T-helper 17 cell (primary cell): ENCODE measurements at regions not wholly inside any gene's neighbourhood (a gene's known extent, or its start where the extent isn't known, plus 50 kb on each side); places are given as distances from the start of the nearest gene placed in this dataset.

ENCODE experiments used
- ATAC-seq: fragments of 150-1000 bp; cut with Tn5 transposase; 2 replicates; pipeline ENCODE4 v1.10.0; 2021; ENCODE audit warnings: mild to moderate bottlenecking, moderate library complexity
- DNase-seq, 3 donors: peaks; one replicate each; pipeline versions ENCODE4 v3.0.0 to v3.0.0-alpha.2; 2020 to 2021
- H3K9me3 ChIP-seq: one replicate; pipeline ENCODE4 v1.7.0; 2013; ENCODE audit warnings: low read length, mild to moderate bottlenecking; ENCODE audit not compliant: control insufficient read depth, poor library complexity, severe bottlenecking
- H3K27ac Mint-ChIP-seq: one replicate; pipeline ENCODE4 v1.8.0; 2022; ENCODE audit warnings: mild to moderate bottlenecking, moderate library complexity, mixed read lengths
- H3K27me3 Mint-ChIP-seq: one replicate; pipeline ENCODE4 v1.8.0; 2022; ENCODE audit warnings: mixed read lengths
- H3K36me3 Mint-ChIP-seq: one replicate; pipeline ENCODE4 v1.8.0; 2022; ENCODE audit warnings: low read depth, mixed read lengths
- H3K4me1 Mint-ChIP-seq: one replicate; pipeline ENCODE4 v1.8.0; 2022; ENCODE audit warnings: mild to moderate bottlenecking, mixed read lengths
- H3K4me3 Mint-ChIP-seq: one replicate; pipeline ENCODE4 v1.8.0; 2022; ENCODE audit warnings: mild to moderate bottlenecking, moderate library complexity, mixed read lengths

GRCh38 chrX:10755439-10756334 lies 135.3 kb upstream of the MID1 start:
- Mint-ChIP-seq H3K4me3 (no peak overlapping the region), H3K27me3 (no peaks in the 10 kb centered on the region), H3K36me3 (no peaks in the 10 kb centered on the region), H3K27ac (no peak overlapping the region), H3K4me1 (no peaks in the 10 kb centered on the region)
- H3K9me3 ChIP-seq, result no peaks in the 10 kb centered on the region
- DNase-seq (no peak), ATAC-seq (no peak)

GRCh38 chrX:10756441-10756840 lies 136.1 kb upstream of the MID1 start:
- H3K27ac Mint-ChIP-seq, result no peak overlapping the region
- no peaks in the 10 kb centered on the region for H3K36me3 Mint-ChIP-seq
- ATAC-seq, result no peak

DNA sequence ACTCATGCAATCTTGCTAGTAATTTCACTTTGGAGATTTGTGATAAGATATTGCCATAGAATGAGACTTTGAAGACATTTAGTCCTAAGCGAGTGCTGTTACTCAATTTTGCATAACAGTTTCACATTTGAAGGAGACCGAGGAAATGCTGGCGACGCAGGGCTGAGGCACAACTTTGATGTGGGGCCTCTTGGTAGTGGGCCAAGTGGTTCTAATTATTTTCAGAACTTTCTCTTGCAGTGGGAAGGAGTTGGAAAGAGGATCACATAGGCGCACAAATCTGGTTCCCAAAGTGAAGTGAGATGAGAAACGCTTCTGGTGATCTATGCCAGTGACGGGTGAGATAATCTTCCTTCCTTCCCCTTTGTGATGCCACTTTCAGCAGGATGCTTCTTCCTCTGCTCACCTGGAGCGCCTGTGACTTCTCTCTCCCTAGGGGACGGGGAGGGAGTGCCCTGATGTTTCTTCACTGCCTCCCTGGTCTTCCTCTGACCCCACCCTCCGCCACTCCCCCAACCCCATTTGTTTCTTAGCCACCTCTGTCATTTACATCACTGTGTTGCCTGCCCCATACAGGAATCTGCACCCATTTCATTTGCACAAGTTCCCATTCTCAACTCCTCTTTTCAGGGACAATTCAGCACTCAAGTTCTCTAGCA lies 138.9 kb upstream of the MID1 start:
- no peaks in the 10 kb centered on the region for H3K4me1 Mint-ChIP-seq
- DNase-seq, result no peak
- H3K9me3 ChIP-seq, result no peaks in the 10 kb centered on the region
- H3K27me3 Mint-ChIP-seq, result no peaks in the 10 kb centered on the region
- no peak overlapping the region for H3K27ac Mint-ChIP-seq
- no peak overlapping the region for H3K4me3 Mint-ChIP-seq
- H3K36me3 Mint-ChIP-seq, result no peaks in the 10 kb centered on the region
- no peak for ATAC-seq

More at GRCh38 chrX:10756441-10756840, 136.1 kb upstream of the MID1 start:
- DNase-seq, result no peak
- Mint-ChIP-seq H3K27me3 (no peaks in the 10 kb centered on the region), H3K4me3 (no peak overlapping the region), H3K4me1 (no peaks in the 10 kb centered on the region)
- no peaks in the 10 kb centered on the region for H3K9me3 ChIP-seq

GRCh38 chrX:10761447-10761846 lies 141.1 kb upstream of the MID1 start:
- H3K4me3 Mint-ChIP-seq, result no peak overlapping the region
- no peaks in the 10 kb centered on the region for H3K4me1 Mint-ChIP-seq
- DNase-seq, result no peak
- H3K9me3 ChIP-seq, result no peaks in the 10 kb centered on the region
- H3K27ac Mint-ChIP-seq, result no peak overlapping the region
- no peaks in the 10 kb centered on the region for H3K27me3 Mint-ChIP-seq
- no peak for ATAC-seq
- H3K36me3 Mint-ChIP-seq, result no peaks in the 10 kb centered on the region

DNA sequence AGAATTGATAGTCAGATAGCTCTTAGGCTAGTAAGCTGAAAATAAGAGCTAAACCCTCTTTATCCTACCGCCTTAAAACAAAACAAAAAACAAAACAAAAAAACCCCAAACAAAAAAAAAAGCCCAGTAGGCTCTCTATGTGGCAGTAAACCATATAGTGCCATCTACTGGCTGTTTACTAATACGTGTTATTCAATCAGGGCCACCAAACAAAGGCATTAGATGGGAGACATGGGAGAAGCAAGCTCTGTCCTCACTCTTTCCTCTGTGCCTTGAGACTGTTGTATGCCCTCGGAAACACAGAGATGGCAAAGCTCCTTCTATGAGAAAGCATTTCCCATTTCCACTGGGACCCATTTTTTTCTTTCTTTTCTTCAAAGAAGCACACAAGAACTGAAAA lies 148.8 kb upstream of the MID1 start:
- no peaks in the 10 kb centered on the region for H3K4me1 Mint-ChIP-seq
- no peak for ATAC-seq

DNA sequence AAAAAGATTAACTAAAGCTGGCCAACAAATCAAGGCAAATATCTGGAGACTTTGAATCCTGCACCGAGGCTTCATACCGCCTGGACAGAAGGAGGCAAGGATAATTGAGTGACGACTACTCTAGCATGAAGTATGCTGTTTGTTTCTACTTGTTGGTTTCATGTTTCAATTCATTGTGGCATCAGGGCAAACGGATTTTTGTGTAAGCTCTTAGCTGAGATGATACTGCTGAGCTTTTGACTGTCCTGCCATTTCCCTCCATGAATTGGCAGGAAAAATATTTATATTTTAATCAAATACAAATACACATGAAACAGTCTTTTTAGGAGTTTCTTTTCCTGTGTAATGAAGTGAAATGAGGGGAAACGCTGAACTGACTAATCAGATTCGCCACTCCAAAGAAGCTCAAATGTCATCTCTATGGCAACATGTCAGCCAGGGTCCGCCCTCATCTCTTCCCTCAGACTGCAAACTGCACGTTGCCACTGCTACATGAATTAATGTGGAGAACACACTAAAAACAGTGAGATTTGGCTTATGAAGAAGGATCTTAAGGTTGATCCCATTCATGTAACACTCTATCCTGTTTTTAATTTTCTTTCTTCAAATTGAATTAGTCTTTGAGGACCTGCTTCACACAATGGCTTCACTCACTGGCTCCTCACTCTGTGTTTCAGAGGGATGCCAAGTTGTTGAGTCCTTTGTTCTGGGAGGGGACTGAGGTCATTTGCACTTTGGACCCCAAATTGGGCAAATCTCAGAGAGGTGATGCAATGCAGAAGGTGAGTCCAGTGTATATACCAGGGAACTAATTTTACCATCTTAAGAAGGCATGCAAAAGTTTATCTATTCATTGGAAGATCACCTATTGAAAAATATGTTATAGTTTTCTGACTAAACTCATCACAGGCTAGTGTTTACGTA lies 149.6 kb upstream of the MID1 start:
- H3K9me3 ChIP-seq, result no peaks in the 10 kb centered on the region
- Mint-ChIP-seq H3K27me3 (no peaks in the 10 kb centered on the region), H3K36me3 (no peaks in the 10 kb centered on the region), H3K4me1 (no peaks in the 10 kb centered on the region), H3K4me3 (no peak overlapping the region), H3K27ac (no peak overlapping the region)
- DNase-seq (no peak), ATAC-seq (no peak)

More for the DNA sequence above, 148.8 kb upstream of the MID1 start:
- Mint-ChIP-seq H3K27me3 (no peaks in the 10 kb centered on the region), H3K27ac (no peak overlapping the region), H3K36me3 (no peaks in the 10 kb centered on the region), H3K4me3 (no peak overlapping the region)
- no peaks in the 10 kb centered on the region for H3K9me3 ChIP-seq
- no peak for DNase-seq

DNA sequence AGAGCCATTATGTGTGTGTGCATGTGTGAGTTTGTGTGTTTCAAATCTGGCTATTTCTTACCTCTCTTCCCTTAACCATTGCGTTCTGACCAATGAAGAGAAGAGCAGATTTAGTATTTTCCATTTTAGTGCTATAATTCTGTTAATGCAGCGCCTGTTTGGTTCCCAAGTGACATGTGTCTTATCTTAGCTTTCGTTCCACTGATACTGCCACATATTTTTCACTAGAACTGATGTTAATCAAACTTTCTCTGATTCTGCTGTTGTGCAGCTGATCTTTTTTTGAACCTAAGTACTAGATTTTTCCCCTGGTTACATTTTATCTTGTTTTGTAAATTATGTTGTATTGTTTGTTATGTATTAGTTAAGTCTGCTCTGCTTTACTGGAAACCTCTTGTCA lies 152.9 kb upstream of the MID1 start:
- Mint-ChIP-seq H3K27ac (peak overlapping the region; percentile 27), H3K36me3 (no peaks in the 10 kb centered on the region), H3K4me1 (no peaks in the 10 kb centered on the region), H3K4me3 (no peak overlapping the region), H3K27me3 (no peaks in the 10 kb centered on the region)
- DNase-seq (no peak), ATAC-seq (no peak)
- H3K9me3 ChIP-seq, result no peaks in the 10 kb centered on the region

DNA sequence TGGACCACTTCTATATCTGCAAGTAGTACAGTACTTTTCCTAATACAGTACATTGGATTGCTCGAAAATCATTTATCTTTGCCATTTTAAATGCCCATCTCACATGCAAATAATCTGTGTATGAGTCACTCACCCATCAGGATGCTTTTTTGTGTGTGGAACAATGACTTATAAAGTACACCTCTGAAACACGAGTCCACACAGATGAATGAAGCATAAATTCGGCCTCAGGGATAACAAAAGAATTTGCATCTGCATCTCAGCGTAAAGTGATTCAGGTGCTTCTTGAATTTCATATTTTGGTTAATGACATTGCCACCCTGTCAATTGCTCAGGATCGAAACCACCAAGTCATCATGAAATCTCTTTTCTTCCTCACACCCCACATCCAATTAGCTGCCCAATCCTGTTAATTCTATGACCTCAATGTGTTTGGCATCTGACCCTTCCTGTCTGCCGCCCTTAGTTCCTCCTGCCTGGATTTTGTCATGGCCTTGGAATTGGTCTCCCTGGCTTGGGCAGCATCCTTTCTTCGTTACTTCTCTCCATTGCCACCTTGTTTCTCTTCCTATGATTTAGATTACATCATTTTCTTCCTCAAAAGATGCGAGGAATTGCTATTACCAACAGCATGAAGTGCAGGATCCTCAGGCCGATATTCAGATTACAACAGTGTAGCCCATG lies 161.6 kb upstream of the MID1 start:
- no peaks in the 10 kb centered on the region for H3K9me3 ChIP-seq
- no peak overlapping the region for H3K4me3 Mint-ChIP-seq
- H3K36me3 Mint-ChIP-seq, result no peaks in the 10 kb centered on the region
- H3K27ac Mint-ChIP-seq, result no peak overlapping the region
- no peaks in the 10 kb centered on the region for H3K4me1 Mint-ChIP-seq
- DNase-seq (no peak), ATAC-seq (no peak)
- no peaks in the 10 kb centered on the region for H3K27me3 Mint-ChIP-seq

GRCh38 chrX:10783451-10783995 lies 163.1 kb upstream of the MID1 start:
- Mint-ChIP-seq H3K27me3 (no peaks in the 10 kb centered on the region), H3K36me3 (no peaks in the 10 kb centered on the region), H3K4me3 (no peak overlapping the region), H3K27ac (no peak overlapping the region), H3K4me1 (no peaks in the 10 kb centered on the region)
- DNase-seq (no peak), ATAC-seq (no peak)
- H3K9me3 ChIP-seq, result no peaks in the 10 kb centered on the region

- Mint-ChIP-seq H3K4me3 (no peak overlapping the region), H3K27ac (no peak overlapping the region), H3K36me3 (no peaks in the 10 kb centered on the region), H3K27me3 (no peaks in the 10 kb centered on the region), H3K4me1 (no peaks in the 10 kb centered on the region)
- DNase-seq (no peak), ATAC-seq (no peak)
- H3K9me3 ChIP-seq, result no peaks in the 10 kb centered on the region
Measured at GRCh38 chrX:10787264-10787663, 166.9 kb upstream of the MID1 start.

DNA sequence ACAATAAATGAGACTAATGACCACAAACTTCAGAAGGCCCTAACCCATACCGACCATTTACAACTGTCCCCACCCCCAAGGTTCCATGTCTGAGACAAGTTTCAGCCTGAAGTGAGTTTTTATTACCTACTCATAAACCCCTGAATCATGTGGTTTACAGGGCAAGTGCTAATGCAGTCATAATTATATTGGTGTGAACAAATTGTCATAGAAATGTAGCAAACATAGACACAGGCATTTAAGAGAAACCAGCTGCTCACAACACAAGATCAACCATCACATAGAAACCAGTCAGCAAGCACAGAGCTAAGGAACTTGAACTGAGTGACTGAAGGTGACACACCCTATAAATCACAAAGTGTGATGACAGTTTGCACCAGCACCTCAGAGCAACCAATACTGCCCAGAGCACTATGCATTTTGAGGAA lies 173.8 kb upstream of the MID1 start:
- no peak for ATAC-seq

DNA sequence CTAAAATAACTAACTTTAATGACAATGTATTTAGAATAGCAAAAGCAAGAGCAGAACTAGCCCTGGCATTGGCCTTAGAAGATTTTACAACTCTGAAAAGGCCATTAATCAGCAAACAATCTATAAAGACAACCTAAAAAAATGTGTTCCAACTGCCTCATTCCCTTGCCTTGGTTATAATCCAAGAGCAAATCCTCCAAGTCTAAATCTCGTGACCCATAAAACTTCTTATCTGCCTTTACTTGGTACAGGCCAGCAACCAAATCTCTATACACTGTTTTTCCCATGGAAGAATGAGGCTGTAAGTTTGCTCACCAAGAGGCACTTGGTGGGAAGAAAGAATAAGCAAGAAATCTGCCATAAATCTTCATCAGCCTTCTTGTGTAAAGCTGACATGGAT lies 175.3 kb upstream of the MID1 start:
- Mint-ChIP-seq H3K4me1 (no peaks in the 10 kb centered on the region), H3K27me3 (no peaks in the 10 kb centered on the region), H3K4me3 (no peak overlapping the region), H3K27ac (no peak overlapping the region), H3K36me3 (no peaks in the 10 kb centered on the region)
- DNase-seq (no peak), ATAC-seq (no peak)
- no peaks in the 10 kb centered on the region for H3K9me3 ChIP-seq

More for the DNA sequence above, 173.8 kb upstream of the MID1 start:
- H3K4me1 Mint-ChIP-seq, result no peaks in the 10 kb centered on the region
- H3K27me3 Mint-ChIP-seq, result no peaks in the 10 kb centered on the region
- H3K36me3 Mint-ChIP-seq, result no peaks in the 10 kb centered on the region
- no peaks in the 10 kb centered on the region for H3K9me3 ChIP-seq
- DNase-seq, result no peak
- no peak overlapping the region for H3K4me3 Mint-ChIP-seq
- H3K27ac Mint-ChIP-seq, result no peak overlapping the region
